GM12864 (cell line): ENCODE measurements at regions not wholly inside any gene's neighbourhood (a gene's known extent, or its start where the extent isn't known, plus 50 kb on each side); places are given as distances from the start of the nearest gene placed in this dataset.
"Not testable (repeated sequence)": the region's sequence is repeated elsewhere in the genome, so short reads cannot be mapped to it uniquely, and the experiment has no call there.

Experiments
- DNase-seq: peaks from one replicate; pipeline ENCODE4 v3.0.0-alpha.2; 2011; ENCODE audit warnings: low read depth
- H3K4me3 ChIP-seq: 2 replicates; pipeline ENCODE4 v1.5.1; 2011; ENCODE audit warnings: mild to moderate bottlenecking, low read depth, low read length, control low read depth
- CTCF ChIP-seq: IDR thresholded peaks from 2 replicates; pipeline ENCODE4 v1.5.1; 2011; ENCODE audit warnings: low read depth, mild to moderate bottlenecking, moderate library complexity, low read length, control low read depth, inconsistent platforms; ENCODE audit errors: missing control alignments

DNA sequence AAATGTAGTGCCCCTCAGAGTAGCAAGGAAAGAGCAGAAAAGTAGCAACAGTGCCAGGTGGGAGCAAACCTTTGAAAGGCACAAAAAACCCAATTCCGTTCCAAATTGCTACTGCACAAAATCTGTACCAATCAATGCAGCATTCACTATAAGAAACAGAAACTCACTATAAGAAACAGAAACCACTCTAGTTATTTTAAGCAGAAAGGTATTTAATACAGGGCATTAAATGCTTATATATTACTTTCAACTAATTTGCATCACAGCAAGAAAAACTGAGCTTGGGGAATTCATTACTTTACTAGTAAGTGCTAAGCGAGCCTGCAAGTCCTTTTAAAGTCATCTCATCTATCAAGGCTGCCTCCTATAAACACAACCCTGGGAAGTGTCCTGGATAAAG is 116.5 kb upstream of the OLIG3 start:
- DNase-seq, result no peak
- no peak for TF ChIP-seq CTCF
- H3K4me3 ChIP-seq, result no peak overlapping the region

DNA sequence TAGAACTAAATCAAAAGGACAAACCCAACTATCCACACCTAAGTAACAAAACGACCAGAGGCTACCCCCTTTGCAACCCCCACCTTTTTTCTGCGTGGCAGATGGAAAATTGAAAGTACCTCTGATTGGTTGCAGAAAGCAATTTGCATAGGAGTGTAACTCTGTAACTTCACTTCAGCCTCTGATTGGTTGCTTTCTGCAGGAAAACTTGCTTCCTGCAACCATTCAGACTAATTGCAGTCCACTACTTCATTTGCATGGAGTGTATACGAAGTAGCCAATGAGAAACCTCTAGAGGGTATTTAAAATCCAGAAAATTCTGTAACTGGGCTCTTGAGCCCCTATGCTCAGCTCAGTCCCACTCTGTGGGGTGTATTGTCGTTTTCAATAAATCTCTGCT is 129.1 kb upstream of the OLIG3 start:
- no peak for DNase-seq

GRCh38 chr6:137625100-137625661 is 131.0 kb upstream of the OLIG3 start:
- TF ChIP-seq CTCF, result no peak
- DNase-seq, result no peak
- H3K4me3 ChIP-seq, result no peak overlapping the region

More for the DNA sequence above, 129.1 kb upstream of the OLIG3 start:
- H3K4me3 ChIP-seq, result no peak overlapping the region
- TF ChIP-seq CTCF, result no peak

- TF ChIP-seq CTCF, result no peak
- no peak for DNase-seq
- no peak overlapping the region for H3K4me3 ChIP-seq
These were observed 131.6 kb upstream of the OLIG3 start for GRCh38 chr6:137625808-137626207.

GRCh38 chr6:137630666-137631065 is 136.5 kb upstream of the OLIG3 start:
- no peak for DNase-seq
- no peak overlapping the region for H3K4me3 ChIP-seq
- TF ChIP-seq CTCF, result no peak

- H3K4me3 ChIP-seq, result no peak overlapping the region
- no peak for TF ChIP-seq CTCF
- DNase-seq, result peak; percentile 35
These were observed 137.1 kb upstream of the OLIG3 start for GRCh38 chr6:137631323-137631722.

DNA sequence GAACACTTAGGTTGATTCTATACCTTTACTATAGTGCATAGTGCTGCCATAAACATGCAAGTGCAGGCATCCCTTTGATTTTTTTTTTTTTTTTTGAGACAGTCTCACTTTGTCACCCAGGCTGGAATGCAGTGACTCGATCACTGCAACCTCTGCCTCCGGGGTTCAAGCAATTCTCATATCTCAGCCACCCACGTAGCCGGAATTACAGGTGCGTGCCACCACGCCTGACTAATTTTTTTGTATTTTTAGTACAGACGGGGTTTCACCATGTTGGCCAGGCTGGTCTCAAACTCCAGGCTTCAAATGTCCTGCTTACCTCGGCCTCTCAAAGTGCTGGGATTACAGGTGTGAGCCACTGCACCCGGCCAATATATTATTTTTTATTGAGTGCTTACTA is 140.0 kb upstream of the OLIG3 start:
- not testable (repeated sequence) for H3K4me3 ChIP-seq
- DNase-seq, result peak; percentile 43
